ENCODE measurements at regions not wholly inside any gene's neighbourhood (a gene's known extent, or its start where the extent isn't known, plus 50 kb on each side); places are given as distances from the start of the nearest gene placed in this dataset.

GRCh38 chr6:8829296-8829695 lies 394.0 kb upstream of the SLC35B3 start:
- no peak for TF ChIP-seq CTCF (IDR thresholded peaks at IDR 0.05; ENCODE audit: low read depth, low read length, missing control alignments)
- H3K4me3 ChIP-seq (ENCODE audit: low read depth, low read length) = no peak overlapping the region
- in situ Hi-C loops (cut with HindIII; ENCODE audit: low sequenced_read_pairs) = no loop called here
- DNase-seq (ENCODE audit: low read depth) = no peak

GRCh38 chr6:8828376-8828775 lies 393.0 kb upstream of the SLC35B3 start:
- no peak overlapping the region for H3K4me3 ChIP-seq (ENCODE audit: low read depth, low read length)
- no peak for TF ChIP-seq CTCF (IDR thresholded peaks at IDR 0.05; ENCODE audit: low read depth, low read length, missing control alignments)
- no peak for DNase-seq (ENCODE audit: low read depth)
- in situ Hi-C loops (cut with HindIII; ENCODE audit: low sequenced_read_pairs) = no loop called here

GRCh38 chr6:8825726-8826125 lies 390.4 kb upstream of the SLC35B3 start:
- no peak for TF ChIP-seq CTCF (IDR thresholded peaks at IDR 0.05; ENCODE audit: low read depth, low read length, missing control alignments)
- in situ Hi-C loops (cut with HindIII; ENCODE audit: low sequenced_read_pairs) = no loop called here
- no peak for DNase-seq (ENCODE audit: low read depth)

GRCh38 chr6:8821981-8822381 lies 386.6 kb upstream of the SLC35B3 start:
- no peak overlapping the region for H3K4me3 ChIP-seq (ENCODE audit: low read depth, low read length)
- no peak for DNase-seq (ENCODE audit: low read depth)
- TF ChIP-seq CTCF (IDR thresholded peaks at IDR 0.05; ENCODE audit: low read depth, low read length, missing control alignments) = no peak
- in situ Hi-C loops (cut with HindIII; ENCODE audit: low sequenced_read_pairs) = no loop called here

More at GRCh38 chr6:8825726-8826125, 390.4 kb upstream of the SLC35B3 start:
- H3K4me3 ChIP-seq (ENCODE audit: low read depth, low read length) = no peak overlapping the region

GRCh38 chr6:8820313-8820712 lies 385.0 kb upstream of the SLC35B3 start:
- no peak for DNase-seq (ENCODE audit: low read depth)
- in situ Hi-C loops (cut with HindIII; ENCODE audit: low sequenced_read_pairs) = no loop called here
- TF ChIP-seq CTCF (IDR thresholded peaks at IDR 0.05; ENCODE audit: low read depth, low read length, missing control alignments) = no peak

GRCh38 chr6:8819446-8819845 lies 384.1 kb upstream of the SLC35B3 start:
- H3K4me3 ChIP-seq (ENCODE audit: low read depth, low read length) = no peak overlapping the region
- in situ Hi-C loops (cut with HindIII; ENCODE audit: low sequenced_read_pairs) = no loop called here
- no peak for TF ChIP-seq CTCF (IDR thresholded peaks at IDR 0.05; ENCODE audit: low read depth, low read length, missing control alignments)
- DNase-seq (ENCODE audit: low read depth) = no peak

More at GRCh38 chr6:8820313-8820712, 385.0 kb upstream of the SLC35B3 start:
- H3K4me3 ChIP-seq (ENCODE audit: low read depth, low read length) = no peak overlapping the region
